ENCODE measurements at regions not wholly inside any gene's neighbourhood (a gene's known extent, or its start where the extent isn't known, plus 50 kb on each side); places are given as distances from the start of the nearest gene placed in this dataset.

- TF ChIP-seq CTCF (IDR thresholded peaks at IDR 0.05 in 4 of 5, conservative IDR thresholded peaks at IDR 0.05 in 1 of 5) = no peak
- no peak for TF ChIP-seq POLR2A (IDR thresholded peaks at IDR 0.05)
These were observed 98.2 kb upstream of the CHORDC1 start for GRCh38 chr11:90321018-90321417.
